Astrocyte (in vitro differentiated cells and primary cell): ENCODE measurements at regions not wholly inside any gene's neighbourhood (a gene's known extent, or its start where the extent isn't known, plus 50 kb on each side); places are given as distances from the start of the nearest gene placed in this dataset.

Experiments used
- DNase-seq: peaks from one replicate; pipeline ENCODE4 v3.0.0-alpha.2; 2010; ENCODE audit warnings: low read depth
- FAIRE-seq: peaks from 2 replicates; lab custom pipeline; 2011; peaks lifted over from hg19 to GRCh38; lab: Jason Lieb, UNC
- H2AFZ ChIP-seq: 2 replicates; pipeline ENCODE4 v1.6.0; 2012; ENCODE audit warnings: low read depth, low read length, inconsistent platforms
- H3K27ac ChIP-seq: 2 replicates; pipeline ENCODE4 v1.5.1; 2011; ENCODE audit warnings: low read depth, low read length, inconsistent platforms
- H3K27me3 ChIP-seq: 2 replicates; pipeline ENCODE4 v1.6.0; 2011; ENCODE audit warnings: low read length, inconsistent platforms; ENCODE audit not compliant: insufficient read depth
- H3K36me3 ChIP-seq: 2 replicates; pipeline ENCODE4 v1.5.1; 2011; ENCODE audit warnings: low read length, inconsistent platforms; ENCODE audit not compliant: insufficient read depth
- H3K4me1 ChIP-seq: 2 replicates; pipeline ENCODE4 v1.5.1; 2011; ENCODE audit warnings: low read length, inconsistent platforms; ENCODE audit not compliant: insufficient read depth
- H3K4me2 ChIP-seq: 2 replicates; pipeline ENCODE4 v1.6.0; 2012; ENCODE audit warnings: low read length, inconsistent platforms
- H3K4me3 ChIP-seq: 2 replicates; pipeline ENCODE4 v1.5.1; 2011; ENCODE audit warnings: low read depth, mild to moderate bottlenecking, low read length, inconsistent platforms; ENCODE audit not compliant: insufficient read depth
- H3K79me2 ChIP-seq: 2 replicates; pipeline ENCODE4 v1.6.0; 2012; ENCODE audit warnings: mild to moderate bottlenecking, low read length, inconsistent platforms; ENCODE audit not compliant: insufficient read depth
- H3K9ac ChIP-seq: 2 replicates; pipeline ENCODE4 v1.6.0; 2012; ENCODE audit warnings: mild to moderate bottlenecking, low read length, inconsistent platforms
- H3K9me3 ChIP-seq: 2 replicates; pipeline ENCODE4 v1.5.1; 2012; ENCODE audit warnings: low read depth, mild to moderate bottlenecking, low read length, inconsistent platforms; ENCODE audit not compliant: insufficient read depth
- H4K20me1 ChIP-seq: 2 replicates; pipeline ENCODE4 v1.6.0; 2012; ENCODE audit warnings: low read length, inconsistent platforms; ENCODE audit not compliant: insufficient read depth
- H3K27ac Mint-ChIP-seq: one replicate; pipeline ENCODE4 v1.8.0; 2021; ENCODE audit warnings: mild to moderate bottlenecking, mixed read lengths; ENCODE audit not compliant: unreplicated experiment
- H3K27me3 Mint-ChIP-seq: one replicate; pipeline ENCODE4 v1.8.0; 2021; ENCODE audit warnings: low read depth, mixed read lengths; ENCODE audit not compliant: unreplicated experiment
- H3K36me3 Mint-ChIP-seq: one replicate; pipeline ENCODE4 v1.8.0; 2021; ENCODE audit warnings: low read depth, mixed read lengths; ENCODE audit not compliant: unreplicated experiment
- H3K4me1 Mint-ChIP-seq: one replicate; pipeline ENCODE4 v1.8.0; 2021; ENCODE audit warnings: low read depth, mixed read lengths; ENCODE audit not compliant: unreplicated experiment
- H3K4me3 Mint-ChIP-seq: one replicate; pipeline ENCODE4 v1.8.0; 2021; ENCODE audit warnings: mild to moderate bottlenecking, moderate library complexity, mixed read lengths; ENCODE audit not compliant: unreplicated experiment
- H3K9me3 Mint-ChIP-seq: one replicate; pipeline ENCODE4 v1.8.0; 2021; ENCODE audit warnings: mild to moderate bottlenecking, mixed read lengths; ENCODE audit not compliant: unreplicated experiment
- CTCF ChIP-seq: IDR thresholded peaks from 2 replicates; pipeline ENCODE4 v1.5.1; 2011; ENCODE audit warnings: low read depth, mild to moderate bottlenecking, inconsistent platforms, low read length, moderate library complexity; ENCODE audit not compliant: insufficient read depth
- EZH2 ChIP-seq: IDR thresholded peaks from 2 replicates; pipeline ENCODE4 v1.6.1; 2012; ENCODE audit warnings: mild to moderate bottlenecking, low read length, inconsistent platforms; ENCODE audit not compliant: insufficient read depth

GRCh38 chrY:12459965-12460364, 241.1 kb upstream of the USP9Y start:
- H3K4me1 ChIP-seq, result no peaks in the 10 kb centered on the region
- no peaks in the 10 kb centered on the region for H3K36me3 Mint-ChIP-seq
- H2AFZ ChIP-seq, result no peak overlapping the region
- no peak overlapping the region for H3K27ac Mint-ChIP-seq
- H3K36me3 ChIP-seq, result no peaks in the 10 kb centered on the region
- H3K4me2 ChIP-seq, result no peak overlapping the region
- no peak overlapping the region for H3K9ac ChIP-seq
- no peaks in the 10 kb centered on the region for H3K9me3 Mint-ChIP-seq
- no peak for TF ChIP-seq CTCF
- no peak for TF ChIP-seq EZH2
- FAIRE-seq, result no peak
- no peak overlapping the region for H3K4me3 Mint-ChIP-seq
- H3K4me1 Mint-ChIP-seq, result no peaks in the 10 kb centered on the region
- H3K27me3 ChIP-seq, result no peaks in the 10 kb centered on the region
- no peak overlapping the region for H3K4me3 ChIP-seq
- DNase-seq, result no peak
- H4K20me1 ChIP-seq, result no peaks in the 10 kb centered on the region
- no peaks in the 10 kb centered on the region for H3K79me2 ChIP-seq
- H3K27me3 Mint-ChIP-seq, result no peaks in the 10 kb centered on the region
- no peak overlapping the region for H3K27ac ChIP-seq
- H3K9me3 ChIP-seq, result no peaks in the 10 kb centered on the region

- FAIRE-seq (no peak), DNase-seq (no peak)
- Histone ChIP-seq H3K9ac (no peak overlapping the region), H3K79me2 (no peaks in the 10 kb centered on the region), H3K27me3 (no peaks in the 10 kb centered on the region), H3K9me3 (no peaks in the 10 kb centered on the region), H2AFZ (no peak overlapping the region), H3K4me3 (no peak overlapping the region), H4K20me1 (no peaks in the 10 kb centered on the region), H3K4me1 (no peaks in the 10 kb centered on the region), H3K4me2 (no peak overlapping the region), H3K27ac (no peak overlapping the region), H3K36me3 (no peaks in the 10 kb centered on the region)
- Mint-ChIP-seq H3K9me3 (peaks cover 3% of the 10 kb centered on the region), H3K27me3 (no peaks in the 10 kb centered on the region), H3K4me1 (no peaks in the 10 kb centered on the region), H3K36me3 (no peaks in the 10 kb centered on the region), H3K27ac (no peak overlapping the region), H3K4me3 (no peak overlapping the region)
- TF ChIP-seq CTCF, result no peak
- TF ChIP-seq EZH2, result no peak
Measured at GRCh38 chrY:12464155-12464554, 236.9 kb upstream of the USP9Y start.

- Histone ChIP-seq H4K20me1 (no peaks in the 10 kb centered on the region), H3K79me2 (no peaks in the 10 kb centered on the region), H3K9me3 (no peaks in the 10 kb centered on the region), H3K9ac (no peak overlapping the region), H3K4me3 (no peak overlapping the region), H3K4me2 (no peak overlapping the region), H3K4me1 (no peaks in the 10 kb centered on the region), H3K27me3 (no peaks in the 10 kb centered on the region), H3K36me3 (no peaks in the 10 kb centered on the region), H2AFZ (no peak overlapping the region), H3K27ac (no peak overlapping the region)
- Mint-ChIP-seq H3K27me3 (no peaks in the 10 kb centered on the region), H3K36me3 (no peaks in the 10 kb centered on the region), H3K9me3 (peaks cover 4% of the 10 kb centered on the region), H3K4me1 (no peaks in the 10 kb centered on the region), H3K4me3 (no peak overlapping the region), H3K27ac (no peak overlapping the region)
- FAIRE-seq (no peak), DNase-seq (no peak)
- TF ChIP-seq EZH2 (no peak), CTCF (no peak)
Measured at GRCh38 chrY:12465706-12466105, 235.3 kb upstream of the USP9Y start.
